AG04450 (cell line): ENCODE measurements at regions not wholly inside any gene's neighbourhood (a gene's known extent, or its start where the extent isn't known, plus 50 kb on each side); places are given as distances from the start of the nearest gene placed in this dataset.
"Not testable (repeated sequence)": the region's sequence is repeated elsewhere in the genome, so short reads cannot be mapped to it uniquely, and the experiment has no call there.

Experiments used
- CTCF ChIA-PET: fragments of 300-600, 350-600 bp; formaldehyde crosslinking; extraction: SDS; loops from one replicate; lab custom pipeline; 2022; ENCODE audit warnings: antibody characterized with exemption, inconsistent platforms; lab: Charles Lee
- POLR2A ChIA-PET: fragments of 350-600 bp; formaldehyde crosslinking; extraction: SDS; loops from one replicate; lab custom pipeline; 2021; ENCODE audit warnings: antibody characterized with exemption, inconsistent platforms; lab: Yijun Ruan, JAX
- DNase-seq: peaks from one replicate; pipeline ENCODE4 v3.0.0-alpha.2; 2011; ENCODE audit warnings: low read depth, low spot score
- H3K27ac ChIP-seq: one replicate; pipeline ENCODE4 v1.5.1; 2012; ENCODE audit warnings: low read depth, low read length, control low read depth
- H3K27me3 ChIP-seq: one replicate; pipeline ENCODE4 v1.6.0; 2012; ENCODE audit warnings: low read length; ENCODE audit not compliant: control insufficient read depth, insufficient read depth
- H3K4me3 ChIP-seq: 2 replicates; pipeline ENCODE4 v1.5.1; 2011; ENCODE audit warnings: mild to moderate bottlenecking, low read depth, low read length, control low read depth
- H3K9me3 ChIP-seq: 2 replicates; pipeline ENCODE4 v1.5.1; 2012; ENCODE audit warnings: low read length; ENCODE audit not compliant: control insufficient read depth, insufficient read depth
- TF ChIP-seq, protein P1 (sequence below): IDR thresholded peaks from 2 replicates; pipeline ENCODE4 v1.5.1; 2011; ENCODE audit warnings: low read depth, low read length, control low read depth, inconsistent platforms

DNA sequence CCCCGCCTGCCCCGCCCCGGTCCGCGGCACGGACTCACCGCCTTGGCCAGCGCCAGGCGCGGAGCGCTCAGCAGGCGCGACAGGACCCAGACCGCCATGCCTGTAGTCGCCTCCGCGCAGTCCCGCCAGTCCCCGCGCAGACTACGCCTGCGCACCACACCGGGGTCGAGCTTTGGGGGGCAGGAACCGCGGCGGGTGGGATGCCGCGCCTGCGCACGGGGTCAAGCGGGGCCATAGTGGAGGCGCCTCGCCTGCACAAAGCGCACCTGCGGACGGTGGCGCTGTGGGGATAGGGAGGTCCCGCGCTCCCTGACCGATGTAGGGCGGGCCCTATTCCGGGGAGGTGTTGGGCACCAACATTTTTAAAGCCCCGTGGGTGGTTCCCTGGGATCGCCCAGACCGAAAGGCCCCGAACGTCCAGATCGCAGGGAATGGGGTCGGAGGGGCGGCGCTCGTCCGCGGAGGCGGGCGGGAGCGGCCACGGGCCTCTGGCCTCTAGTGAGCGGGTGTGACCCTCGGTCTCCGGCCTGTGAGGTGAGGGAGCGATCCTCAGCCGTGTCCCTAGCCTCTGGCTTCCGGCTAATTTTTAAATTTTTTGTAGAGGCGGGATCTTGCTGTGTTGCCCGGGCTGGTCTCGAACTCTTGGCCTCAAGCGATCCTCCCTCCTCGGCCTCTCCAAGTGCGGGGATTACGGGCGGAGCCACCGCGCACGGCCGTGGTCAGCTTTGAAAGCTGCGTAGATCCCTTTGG is 70.8 kb upstream of the LPCAT1 start:
- TF ChIP-seq, protein P1, sequence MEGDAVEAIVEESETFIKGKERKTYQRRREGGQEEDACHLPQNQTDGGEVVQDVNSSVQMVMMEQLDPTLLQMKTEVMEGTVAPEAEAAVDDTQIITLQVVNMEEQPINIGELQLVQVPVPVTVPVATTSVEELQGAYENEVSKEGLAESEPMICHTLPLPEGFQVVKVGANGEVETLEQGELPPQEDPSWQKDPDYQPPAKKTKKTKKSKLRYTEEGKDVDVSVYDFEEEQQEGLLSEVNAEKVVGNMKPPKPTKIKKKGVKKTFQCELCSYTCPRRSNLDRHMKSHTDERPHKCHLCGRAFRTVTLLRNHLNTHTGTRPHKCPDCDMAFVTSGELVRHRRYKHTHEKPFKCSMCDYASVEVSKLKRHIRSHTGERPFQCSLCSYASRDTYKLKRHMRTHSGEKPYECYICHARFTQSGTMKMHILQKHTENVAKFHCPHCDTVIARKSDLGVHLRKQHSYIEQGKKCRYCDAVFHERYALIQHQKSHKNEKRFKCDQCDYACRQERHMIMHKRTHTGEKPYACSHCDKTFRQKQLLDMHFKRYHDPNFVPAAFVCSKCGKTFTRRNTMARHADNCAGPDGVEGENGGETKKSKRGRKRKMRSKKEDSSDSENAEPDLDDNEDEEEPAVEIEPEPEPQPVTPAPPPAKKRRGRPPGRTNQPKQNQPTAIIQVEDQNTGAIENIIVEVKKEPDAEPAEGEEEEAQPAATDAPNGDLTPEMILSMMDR: no peak
- CTCF ChIA-PET: no interaction called here
- POLR2A ChIA-PET: no interaction called here

DNA sequence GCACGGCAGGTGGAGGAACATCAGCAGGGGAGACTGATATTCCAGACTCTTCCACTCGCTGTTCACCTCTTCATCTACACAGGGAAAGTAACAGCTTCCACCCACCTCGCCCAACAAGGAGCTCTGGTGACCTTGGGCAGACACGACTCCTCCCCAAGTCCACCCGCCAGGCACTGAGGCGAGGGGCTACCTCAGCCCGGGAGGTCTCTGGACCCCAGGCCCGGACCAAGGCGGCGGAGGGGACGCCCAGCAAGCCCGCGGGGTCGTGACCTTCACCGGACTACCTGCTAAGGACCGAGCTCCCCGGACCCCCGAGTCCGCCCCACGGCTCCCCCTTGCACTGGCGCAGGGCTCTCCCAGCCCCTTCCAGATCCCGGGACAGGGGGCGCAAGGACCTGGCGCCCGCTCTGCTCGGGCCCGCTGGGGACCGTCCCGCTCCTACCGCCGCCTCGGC is 70.2 kb upstream of the LPCAT1 start:
- TF ChIP-seq, protein P1: no peak
- H3K4me3 ChIP-seq: no peak overlapping the region
- peaks cover 12% of the 10 kb centered on the region for H3K27me3 ChIP-seq
- peaks cover 7% of the 10 kb centered on the region for H3K9me3 ChIP-seq
- CTCF ChIA-PET: no interaction called here
- DNase-seq: no peak
- POLR2A ChIA-PET: no interaction called here
- H3K27ac ChIP-seq: no peak overlapping the region

More for the DNA sequence above, 70.8 kb upstream of the LPCAT1 start:
- Histone ChIP-seq H3K27ac (no peak overlapping the region), H3K9me3 (peaks cover 7% of the 10 kb centered on the region), H3K4me3 (no peak overlapping the region), H3K27me3 (peaks cover 12% of the 10 kb centered on the region)
- no peak for DNase-seq

DNA sequence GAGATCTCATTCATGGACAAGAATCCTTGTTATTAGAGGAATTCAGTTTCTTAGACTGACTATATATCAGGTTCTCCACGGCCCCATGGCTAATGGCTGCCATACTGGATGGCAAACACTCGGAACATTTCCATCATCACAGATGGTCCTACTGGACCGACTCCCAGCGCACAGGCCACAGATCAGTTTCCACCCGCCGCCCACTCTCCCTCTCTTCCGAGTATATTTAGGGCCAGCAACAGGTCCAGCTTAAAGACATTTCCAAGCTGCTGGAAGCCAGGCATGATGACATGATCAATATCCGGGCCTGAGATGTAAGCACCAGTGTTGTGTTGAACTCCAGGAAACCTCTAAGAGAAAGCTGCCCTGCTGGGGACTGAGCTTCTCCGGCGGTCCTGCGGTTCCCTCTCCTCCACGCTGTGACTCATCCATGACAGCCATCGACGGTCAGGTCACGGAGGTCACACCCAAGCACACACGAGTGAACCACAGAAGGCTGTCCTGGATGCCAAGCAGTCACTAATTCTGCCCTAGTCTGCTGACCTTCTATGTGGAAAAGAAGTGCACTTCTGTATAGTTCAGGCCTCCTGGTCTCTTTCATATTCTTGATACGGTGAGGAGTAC is 64.4 kb upstream of the LPCAT1 start:
- H3K27ac ChIP-seq, H3K27me3 ChIP-seq, DNase-seq, POLR2A ChIA-PET, H3K4me3 ChIP-seq, CTCF ChIA-PET: not testable (repeated sequence)
- peaks cover 12% of the 10 kb centered on the region for H3K9me3 ChIP-seq

DNA sequence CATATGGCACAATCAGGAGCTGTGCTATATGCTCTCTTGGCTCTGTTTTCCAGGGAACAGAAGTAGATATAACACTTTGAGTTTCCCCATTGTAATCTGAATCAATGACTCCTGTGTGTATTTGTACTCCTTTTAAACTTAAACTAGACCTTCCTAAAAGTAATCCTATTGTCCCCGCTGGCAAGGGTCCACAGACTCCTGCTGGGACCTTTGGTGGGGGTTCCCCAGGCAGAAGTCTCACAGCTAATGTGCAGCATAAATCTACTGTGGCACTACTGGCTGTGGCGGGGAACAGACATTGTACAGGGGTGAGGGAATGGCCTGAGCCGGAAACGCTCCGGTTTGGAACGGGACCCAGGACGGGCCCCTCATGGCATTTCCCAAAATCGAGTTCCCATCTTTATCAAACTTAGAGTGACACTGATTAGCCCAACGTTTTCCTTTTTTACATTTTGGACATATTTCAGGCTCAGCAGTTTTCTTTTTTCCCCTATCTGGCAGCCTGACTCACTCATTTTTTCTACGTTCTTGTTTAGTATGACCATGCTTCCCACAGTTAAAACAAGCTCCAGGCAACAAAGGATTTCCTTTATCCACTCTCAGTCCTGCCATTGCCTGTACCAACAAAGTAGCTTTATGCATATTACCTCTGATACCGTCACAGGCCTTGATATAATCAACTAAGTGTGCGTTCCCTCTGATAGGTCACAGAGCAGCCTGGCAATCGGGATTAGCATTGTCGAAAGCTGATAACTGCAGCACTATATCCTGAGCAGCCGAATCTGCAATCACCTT is 59.5 kb upstream of the LPCAT1 start:
- H3K27ac ChIP-seq, CTCF ChIA-PET, H3K27me3 ChIP-seq, H3K4me3 ChIP-seq, POLR2A ChIA-PET, DNase-seq: not testable (repeated sequence)
- peaks cover 12% of the 10 kb centered on the region for H3K9me3 ChIP-seq

GRCh38 chr5:1579389-1579788 is 55.6 kb upstream of the LPCAT1 start:
- H3K27me3 ChIP-seq, POLR2A ChIA-PET, H3K27ac ChIP-seq, DNase-seq, CTCF ChIA-PET, H3K9me3 ChIP-seq, H3K4me3 ChIP-seq: not testable (repeated sequence)

DNA sequence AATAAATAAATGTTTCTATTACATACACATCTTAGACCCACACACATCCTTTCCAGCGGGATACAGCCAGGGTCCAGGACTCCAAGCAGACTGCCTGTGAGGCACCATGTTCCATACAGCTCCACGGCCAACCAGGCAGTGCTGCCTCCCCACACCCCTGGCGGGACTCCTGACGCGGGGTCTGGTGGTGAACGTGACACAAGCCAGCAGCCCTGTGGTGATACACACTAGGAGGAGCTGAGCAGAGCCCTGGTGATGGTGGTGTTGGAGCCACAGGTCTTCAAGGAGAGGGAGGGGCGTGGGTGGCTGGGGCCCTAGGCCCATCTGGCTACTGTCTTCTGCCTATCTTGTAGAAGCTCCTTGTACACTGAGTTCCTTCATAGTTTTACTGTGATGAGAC is 53.1 kb upstream of the LPCAT1 start:
- H3K9me3 ChIP-seq, H3K27ac ChIP-seq, DNase-seq, H3K4me3 ChIP-seq, POLR2A ChIA-PET, CTCF ChIA-PET: not testable (repeated sequence)
- peaks cover 11% of the 10 kb centered on the region for H3K27me3 ChIP-seq

DNA sequence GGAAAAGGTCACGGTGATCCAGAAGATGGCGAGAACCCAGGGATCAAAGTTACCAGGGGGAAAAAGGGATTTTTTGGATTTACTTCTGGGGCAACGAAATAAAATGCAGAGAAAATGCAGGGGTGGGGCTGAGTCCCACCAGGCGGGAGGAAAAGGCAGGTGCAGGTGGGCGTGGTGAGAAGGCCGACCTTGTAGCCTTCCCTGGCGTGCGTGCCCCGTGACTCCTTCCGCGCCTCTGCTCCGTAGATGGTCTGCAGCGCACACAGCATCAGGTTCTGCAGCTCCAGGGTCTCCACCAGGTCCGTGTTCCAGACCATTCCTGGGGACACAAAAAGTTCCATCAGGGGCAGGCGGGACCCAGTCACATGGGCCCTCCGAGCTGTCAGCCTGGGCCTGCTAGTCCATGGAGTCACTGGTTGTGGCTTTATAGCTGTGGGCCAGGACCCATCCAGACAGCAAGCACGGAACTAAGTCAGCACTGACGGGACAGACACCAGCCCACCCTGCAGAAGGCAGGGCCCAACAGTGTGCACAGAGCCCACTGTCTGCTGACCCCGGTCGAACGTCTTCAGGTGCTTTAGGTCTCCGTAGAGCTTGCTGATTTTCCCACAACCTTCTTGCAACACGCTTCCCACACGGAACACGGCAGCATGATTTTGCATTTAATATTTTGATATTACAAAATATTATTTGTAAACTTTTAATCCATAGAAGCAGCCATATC is 52.4 kb upstream of the LPCAT1 start:
- DNase-seq, POLR2A ChIA-PET, H3K27ac ChIP-seq, H3K4me3 ChIP-seq, H3K9me3 ChIP-seq, CTCF ChIA-PET: not testable (repeated sequence)
- H3K27me3 ChIP-seq: peaks cover 11% of the 10 kb centered on the region

GRCh38 chr5:1575491-1575890 is 51.7 kb upstream of the LPCAT1 start:
- H3K9me3 ChIP-seq, H3K4me3 ChIP-seq, POLR2A ChIA-PET, DNase-seq, H3K27me3 ChIP-seq, CTCF ChIA-PET, H3K27ac ChIP-seq: not testable (repeated sequence)

GRCh38 chr5:1574023-1574318 is 50.2 kb upstream of the LPCAT1 start:
- H3K27ac ChIP-seq, POLR2A ChIA-PET, CTCF ChIA-PET, H3K27me3 ChIP-seq, DNase-seq, H3K4me3 ChIP-seq: not testable (repeated sequence)
- peaks cover 10% of the 10 kb centered on the region for H3K9me3 ChIP-seq
